ENCODE measurements at regions not wholly inside any gene's neighbourhood (a gene's known extent, or its start where the extent isn't known, plus 50 kb on each side); places are given as distances from the start of the nearest gene placed in this dataset.

GRCh38 chr19:31716826-31717225 is 367.6 kb upstream of the TSHZ3 start:
- TF ChIP-seq, protein P1, sequence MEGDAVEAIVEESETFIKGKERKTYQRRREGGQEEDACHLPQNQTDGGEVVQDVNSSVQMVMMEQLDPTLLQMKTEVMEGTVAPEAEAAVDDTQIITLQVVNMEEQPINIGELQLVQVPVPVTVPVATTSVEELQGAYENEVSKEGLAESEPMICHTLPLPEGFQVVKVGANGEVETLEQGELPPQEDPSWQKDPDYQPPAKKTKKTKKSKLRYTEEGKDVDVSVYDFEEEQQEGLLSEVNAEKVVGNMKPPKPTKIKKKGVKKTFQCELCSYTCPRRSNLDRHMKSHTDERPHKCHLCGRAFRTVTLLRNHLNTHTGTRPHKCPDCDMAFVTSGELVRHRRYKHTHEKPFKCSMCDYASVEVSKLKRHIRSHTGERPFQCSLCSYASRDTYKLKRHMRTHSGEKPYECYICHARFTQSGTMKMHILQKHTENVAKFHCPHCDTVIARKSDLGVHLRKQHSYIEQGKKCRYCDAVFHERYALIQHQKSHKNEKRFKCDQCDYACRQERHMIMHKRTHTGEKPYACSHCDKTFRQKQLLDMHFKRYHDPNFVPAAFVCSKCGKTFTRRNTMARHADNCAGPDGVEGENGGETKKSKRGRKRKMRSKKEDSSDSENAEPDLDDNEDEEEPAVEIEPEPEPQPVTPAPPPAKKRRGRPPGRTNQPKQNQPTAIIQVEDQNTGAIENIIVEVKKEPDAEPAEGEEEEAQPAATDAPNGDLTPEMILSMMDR (IDR thresholded peaks at IDR 0.05; ENCODE audit: insufficient read depth, low read depth, low read length) = no peak
- no peak for TF ChIP-seq EZH2 (IDR thresholded peaks at IDR 0.05; ENCODE audit: insufficient read depth, low read length)

Measured in astrocyte (in vitro differentiated cells and primary cell).